Fibroblast of lung (primary cell): ENCODE measurements at regions not wholly inside any gene's neighbourhood (a gene's known extent, or its start where the extent isn't known, plus 50 kb on each side); places are given as distances from the start of the nearest gene placed in this dataset.
A peak's percentile ranks its signal among the peaks of the same experiment; 100 is the strongest.

Experiments
- DNase-seq, 2 donors: peaks; one replicate each; pipeline versions ENCODE4 v3.0.0 to v3.0.0-alpha.2; 2010; ENCODE audit warnings: low read depth in 2 of 2
- H2AFZ ChIP-seq: 2 replicates; pipeline ENCODE4 v1.5.1; 2012; ENCODE audit warnings: low read length, control low read depth, inconsistent platforms
- H3K27ac ChIP-seq: 2 replicates; pipeline ENCODE4 v1.5.1; 2011; ENCODE audit warnings: low read length, control low read depth; ENCODE audit not compliant: insufficient read depth
- H3K27me3 ChIP-seq: 2 replicates; pipeline ENCODE4 v1.5.1; 2011; ENCODE audit warnings: mild to moderate bottlenecking, low read length; ENCODE audit not compliant: control insufficient read depth, insufficient read depth
- H3K36me3 ChIP-seq: 2 replicates; pipeline ENCODE4 v1.5.1; 2011; ENCODE audit warnings: low read length; ENCODE audit not compliant: control insufficient read depth, insufficient read depth
- H3K4me1 ChIP-seq: 2 replicates; pipeline ENCODE4 v1.5.1; 2011; ENCODE audit warnings: low read length; ENCODE audit not compliant: control insufficient read depth, insufficient read depth; ENCODE audit errors: extremely low read depth
- H3K4me2 ChIP-seq: 2 replicates; pipeline ENCODE4 v1.5.1; 2011; ENCODE audit warnings: low read length, control low read depth; ENCODE audit not compliant: insufficient read depth; ENCODE audit errors: extremely low read depth
- H3K4me3 ChIP-seq, 4 experiments: fragments of 200-600 bp in 1 of 4; sonication (generic) in 1 of 4; replicated peaks in 1 of 4; 2 replicates each; pipeline ENCODE4 v1.5.1; 2011 to 2016; ENCODE audit warnings: low read length in 4 of 4, low read depth in 3 of 4, mild to moderate bottlenecking in 3 of 4, control low read depth in 2 of 4, inconsistent platforms in 1 of 4, mixed read lengths in 1 of 4; ENCODE audit not compliant: insufficient read depth in 1 of 4; ENCODE audit errors: control extremely low read depth in 1 of 4
- H3K79me2 ChIP-seq: 2 replicates; pipeline ENCODE4 v1.5.1; 2012; ENCODE audit warnings: mild to moderate bottlenecking, low read length, inconsistent platforms; ENCODE audit not compliant: control insufficient read depth, insufficient read depth
- H3K9ac ChIP-seq: 2 replicates; pipeline ENCODE4 v1.5.1; 2011; ENCODE audit warnings: mild to moderate bottlenecking, low read length, control low read depth; ENCODE audit not compliant: insufficient read depth
- H3K9me3 ChIP-seq: 2 replicates; pipeline ENCODE4 v1.5.1; 2012; ENCODE audit warnings: low read depth, low read length; ENCODE audit not compliant: control insufficient read depth, insufficient read depth
- H4K20me1 ChIP-seq: 2 replicates; pipeline ENCODE4 v1.5.1; 2011; ENCODE audit warnings: low read length; ENCODE audit not compliant: control insufficient read depth, insufficient read depth; ENCODE audit errors: extremely low read depth
- CTCF ChIP-seq, 2 donors: IDR thresholded peaks in 1 of 2; conservative IDR thresholded peaks in 1 of 2; 1 replicate in 1 of 2; 2 replicates in 1 of 2; pipeline ENCODE4 v1.5.1; 2011 to 2012; ENCODE audit warnings: low read length in 2 of 2, control low read depth in 1 of 2, inconsistent platforms in 1 of 2, low read depth in 1 of 2, mild to moderate bottlenecking in 1 of 2
- EZH2 ChIP-seq: IDR thresholded peaks from 2 replicates; pipeline ENCODE4 v1.5.1; 2012; ENCODE audit warnings: low read length, control low read depth, mild to moderate bottlenecking; ENCODE audit errors: missing control alignments

- no peaks in the 10 kb centered on the region for H4K20me1 ChIP-seq
- no peak overlapping the region for H3K9ac ChIP-seq
- no peak for TF ChIP-seq EZH2
- no peak for TF ChIP-seq CTCF (conservative IDR thresholded peaks at IDR 0.05 in 1 of 2, IDR thresholded peaks at IDR 0.05 in 1 of 2; ENCODE audit: low read depth in 1 of 2, low read length in 2 of 2)
- no peak overlapping the region for H3K27ac ChIP-seq
- no peak overlapping the region for H2AFZ ChIP-seq
- no peaks in the 10 kb centered on the region for H3K9me3 ChIP-seq
- H3K4me1 ChIP-seq = no peaks in the 10 kb centered on the region
- no peak overlapping the region for H3K4me2 ChIP-seq
- H3K79me2 ChIP-seq = no peaks in the 10 kb centered on the region
- H3K4me3 ChIP-seq = no peak overlapping the region
- peak in 1 of 2 donors; percentile 3 for DNase-seq
- no peaks in the 10 kb centered on the region for H3K27me3 ChIP-seq
- no peaks in the 10 kb centered on the region for H3K36me3 ChIP-seq
Observed at GRCh38 chr10:52703451-52703850, 69.1 kb downstream of the MBL2 start.

- H3K79me2 ChIP-seq = no peaks in the 10 kb centered on the region
- H3K9me3 ChIP-seq = no peaks in the 10 kb centered on the region
- peak in 1 of 2 donors; percentile 39 for DNase-seq
- no peak overlapping the region for H3K4me2 ChIP-seq
- H2AFZ ChIP-seq = no peak overlapping the region
- H3K27me3 ChIP-seq = no peaks in the 10 kb centered on the region
- H3K9ac ChIP-seq = no peak overlapping the region
- no peaks in the 10 kb centered on the region for H3K4me1 ChIP-seq
- no peaks in the 10 kb centered on the region for H4K20me1 ChIP-seq
- H3K36me3 ChIP-seq = no peaks in the 10 kb centered on the region
- no peak overlapping the region for H3K27ac ChIP-seq
- TF ChIP-seq EZH2 (no peak), CTCF (conservative IDR thresholded peaks at IDR 0.05 in 1 of 2, IDR thresholded peaks at IDR 0.05 in 1 of 2; ENCODE audit: low read depth in 1 of 2, low read length in 2 of 2) (no peak)
- H3K4me3 ChIP-seq = no peak overlapping the region
Observed at GRCh38 chr10:52703898-52704297, 68.7 kb downstream of the MBL2 start.

GRCh38 chr10:52706332-52707070 is 66.1 kb downstream of the MBL2 start:
- DNase-seq = peak in 1 of 2 donors; percentile 72
- Histone ChIP-seq H3K4me1 (no peaks in the 10 kb centered on the region), H3K79me2 (no peaks in the 10 kb centered on the region), H3K27me3 (no peaks in the 10 kb centered on the region), H3K9ac (no peak overlapping the region), H3K4me3 (no peak overlapping the region), H3K27ac (no peak overlapping the region), H3K4me2 (no peak overlapping the region), H3K36me3 (no peaks in the 10 kb centered on the region), H3K9me3 (no peaks in the 10 kb centered on the region), H2AFZ (no peak overlapping the region), H4K20me1 (no peaks in the 10 kb centered on the region)
- TF ChIP-seq CTCF (conservative IDR thresholded peaks at IDR 0.05 in 1 of 2, IDR thresholded peaks at IDR 0.05 in 1 of 2; ENCODE audit: low read depth in 1 of 2, low read length in 2 of 2) (no peak), EZH2 (no peak)
